OCI-LY3 (cell line): ENCODE measurements at regions not wholly inside any gene's neighbourhood (a gene's known extent, or its start where the extent isn't known, plus 50 kb on each side); places are given as distances from the start of the nearest gene placed in this dataset.

Experiments
- H2AFZ ChIP-seq: fragments of 200-600, 300-600 bp; shearing (Covaris generic); 2 replicates; pipeline ENCODE4 v1.6.0; 2014; ENCODE audit warnings: antibody characterized with exemption, low read depth, low read length
- H3K27ac ChIP-seq: fragments of 200-600, 300-600 bp; sonication (generic); 2 replicates; pipeline ENCODE4 v1.5.1; 2014; ENCODE audit warnings: mild to moderate bottlenecking, low read length, moderate library complexity, mixed read lengths
- H3K27me3 ChIP-seq: fragments of 200-600, 300-600 bp; sonication (generic); 2 replicates; pipeline ENCODE4 v1.6.1; 2014; ENCODE audit warnings: low read depth, low read length, mixed read lengths
- H3K36me3 ChIP-seq: fragments of 200-600, 300-600 bp; sonication (generic); replicated peaks from 2 replicates; pipeline ENCODE3; 2014; ENCODE audit warnings: low read depth, low read length, mixed read lengths
- H3K4me1 ChIP-seq: fragments of 300-600, 200-600 bp; sonication (generic); 2 replicates; pipeline ENCODE4 v1.6.1; 2014; ENCODE audit warnings: low read length, mixed read lengths
- H3K4me2 ChIP-seq: fragments of 200-600, 300-600 bp; sonication (generic); 2 replicates; pipeline ENCODE4 v1.6.1; 2014; ENCODE audit warnings: low read length, mixed read lengths
- H3K4me3 ChIP-seq: fragments of 300-600, 200-600 bp; sonication (generic); 2 replicates; pipeline ENCODE4 v1.5.1; 2014; ENCODE audit warnings: antibody characterized with exemption, mild to moderate bottlenecking, low read length, moderate library complexity
- H3K79me2 ChIP-seq: fragments of 300-600, 200-600 bp; shearing (Covaris generic); 2 replicates; pipeline ENCODE4 v1.6.1; 2014; ENCODE audit warnings: mild to moderate bottlenecking, low read length, mixed read lengths
- H3K9ac ChIP-seq: fragments of 300-600, 200-600 bp; shearing (Covaris generic); 2 replicates; pipeline ENCODE4 v1.6.0; 2014; ENCODE audit warnings: mild to moderate bottlenecking, low read length, moderate library complexity
- H3K9me3 ChIP-seq: fragments of 200-600, 300-600 bp; shearing (Covaris generic); 2 replicates; pipeline ENCODE4 v1.6.1; 2014; ENCODE audit warnings: low read length, mixed read lengths; ENCODE audit not compliant: insufficient read depth
- H4K20me1 ChIP-seq: fragments of 200-600, 300-600 bp; sonication (generic); 2 replicates; pipeline ENCODE4 v1.6.1; 2016; ENCODE audit warnings: low read length, mixed read lengths; ENCODE audit not compliant: insufficient read depth
- CTCF ChIP-seq: fragments of 200-600, 300-600 bp; sonication (generic); IDR thresholded peaks from 2 replicates; pipeline ENCODE4 v1.5.1; 2014; ENCODE audit warnings: antibody characterized with exemption, low read length, low read depth
- EZH2phosphoT487 ChIP-seq: fragments of 200-600 bp; shearing (Covaris generic); IDR thresholded peaks from 2 replicates; pipeline ENCODE4 v1.6.1; 2018; ENCODE audit warnings: antibody characterized with exemption, mixed run types, low read depth

GRCh38 chr3:194988495-194989165, 282.3 kb downstream of the XXYLT1 start:
- Histone ChIP-seq H3K9ac (no peak overlapping the region), H4K20me1 (no peaks in the 10 kb centered on the region), H3K9me3 (no peaks in the 10 kb centered on the region), H3K27ac (no peak overlapping the region), H3K27me3 (0 out of 2 replicates have a peak, but pooled peaks cover 4% of the 10 kb centered on the region), H2AFZ (no peak overlapping the region), H3K36me3 (no peaks in the 10 kb centered on the region), H3K4me3 (no peak overlapping the region), H3K4me1 (no peaks in the 10 kb centered on the region), H3K4me2 (no peak overlapping the region), H3K79me2 (no peaks in the 10 kb centered on the region)
- TF ChIP-seq CTCF (no peak), EZH2phosphoT487 (no peak)

GRCh38 chr3:194989241-194989640, 281.7 kb downstream of the XXYLT1 start:
- Histone ChIP-seq H2AFZ (no peak overlapping the region), H3K4me2 (no peak overlapping the region), H3K27ac (no peak overlapping the region), H3K9ac (no peak overlapping the region), H3K4me3 (no peak overlapping the region), H4K20me1 (no peaks in the 10 kb centered on the region), H3K9me3 (no peaks in the 10 kb centered on the region), H3K27me3 (0 out of 2 replicates have a peak, but pooled peaks cover 4% of the 10 kb centered on the region), H3K79me2 (no peaks in the 10 kb centered on the region), H3K36me3 (no peaks in the 10 kb centered on the region), H3K4me1 (no peaks in the 10 kb centered on the region)
- no peak for TF ChIP-seq EZH2phosphoT487

GRCh38 chr3:194990454-194991337, 280.3 kb downstream of the XXYLT1 start:
- 0 out of 2 replicates have a peak, but pooled peaks cover 4% of the 10 kb centered on the region for H3K27me3 ChIP-seq
- no peak for TF ChIP-seq EZH2phosphoT487
- TF ChIP-seq CTCF, result no peak
- H4K20me1 ChIP-seq, result no peaks in the 10 kb centered on the region
- no peaks in the 10 kb centered on the region for H3K9me3 ChIP-seq
- no peak overlapping the region for H3K9ac ChIP-seq
- no peak overlapping the region for H2AFZ ChIP-seq
- no peak overlapping the region for H3K4me2 ChIP-seq
- no peak overlapping the region for H3K4me3 ChIP-seq
- no peaks in the 10 kb centered on the region for H3K36me3 ChIP-seq
- no peak overlapping the region for H3K27ac ChIP-seq
- no peaks in the 10 kb centered on the region for H3K4me1 ChIP-seq
- no peaks in the 10 kb centered on the region for H3K79me2 ChIP-seq

- H3K9ac ChIP-seq, result no peak overlapping the region
- H3K4me3 ChIP-seq, result no peak overlapping the region
- no peak overlapping the region for H3K27ac ChIP-seq
- H3K4me2 ChIP-seq, result no peak overlapping the region
- no peaks in the 10 kb centered on the region for H3K36me3 ChIP-seq
- H2AFZ ChIP-seq, result no peak overlapping the region
- H3K4me1 ChIP-seq, result no peaks in the 10 kb centered on the region
- no peaks in the 10 kb centered on the region for H3K79me2 ChIP-seq
- no peaks in the 10 kb centered on the region for H3K9me3 ChIP-seq
- H3K27me3 ChIP-seq, result 0 out of 2 replicates have a peak, but pooled peaks cover 7% of the 10 kb centered on the region
- no peaks in the 10 kb centered on the region for H4K20me1 ChIP-seq
- TF ChIP-seq CTCF (no peak), EZH2phosphoT487 (no peak)
Measured at GRCh38 chr3:194991338-194991654, 279.7 kb downstream of the XXYLT1 start.
